Endothelial cell of umbilical vein (primary cell): ENCODE measurements at regions not wholly inside any gene's neighbourhood (a gene's known extent, or its start where the extent isn't known, plus 50 kb on each side); places are given as distances from the start of the nearest gene placed in this dataset.

Experiments used
- BruUV-seq: library from RNA; stranded (reverse); fragments of 400-500 nt; replicated peaks from 2 replicates; lab custom pipeline; 2021; lab: Mats Ljungman, UMichigan
- CTCF ChIA-PET: fragments of 300-600, 350-600 bp; sonication (Branson Sonifier 250); formaldehyde crosslinking; loops from one replicate; lab custom pipeline; 2021; ENCODE audit warnings: antibody characterized with exemption, inconsistent platforms; lab: Charles Lee
- POLR2A ChIA-PET: fragments of 300-600, 350-600 bp; sonication (Branson Sonifier 250); formaldehyde crosslinking; loops from one replicate; lab custom pipeline; 2021; ENCODE audit warnings: antibody characterized with exemption, inconsistent platforms; lab: Charles Lee
- DNase-seq: peaks from one replicate; pipeline ENCODE4 v3.0.0-alpha.2; 2011; ENCODE audit warnings: low read depth, low spot score
- FAIRE-seq: peaks from 2 replicates; lab custom pipeline; 2011; peaks lifted over from hg19 to GRCh38; lab: Jason Lieb, UNC
- H2AFZ ChIP-seq: 2 replicates; pipeline ENCODE4 v1.6.0; 2012; ENCODE audit warnings: low read depth, low read length, control low read depth, inconsistent platforms
- H3K27ac ChIP-seq: 2 replicates; pipeline ENCODE4 v1.5.1; 2011; ENCODE audit warnings: low read depth, mild to moderate bottlenecking, control low read depth, low read length, moderate library complexity; ENCODE audit not compliant: insufficient read depth
- H3K27me3 ChIP-seq, 2 experiments: 2 replicates each; pipeline versions ENCODE4 v1.6.0 to v1.6.1; 2011; ENCODE audit warnings: low read length in 2 of 2, mixed read lengths in 1 of 2; ENCODE audit not compliant: control insufficient read depth in 2 of 2, insufficient read depth in 2 of 2
- H3K36me3 ChIP-seq, 2 experiments: 2 replicates in 1 of 2; 3 replicates in 1 of 2; pipeline ENCODE4 v1.5.1; 2011; ENCODE audit warnings: low read length in 2 of 2, mild to moderate bottlenecking in 1 of 2, moderate library complexity in 1 of 2; ENCODE audit not compliant: control insufficient read depth in 2 of 2, insufficient read depth in 2 of 2; ENCODE audit errors: extremely low read depth in 1 of 2
- H3K4me1 ChIP-seq: 3 replicates; pipeline ENCODE4 v1.5.1; 2011; ENCODE audit warnings: mild to moderate bottlenecking, low read length; ENCODE audit not compliant: control insufficient read depth, insufficient read depth; ENCODE audit errors: extremely low read depth
- H3K4me2 ChIP-seq: 2 replicates; pipeline ENCODE4 v1.6.1; 2011; ENCODE audit warnings: low read length, control low read depth, mixed read lengths; ENCODE audit not compliant: insufficient read depth
- H3K4me3 ChIP-seq, 3 experiments: fragments of 200-600 bp in 1 of 3; sonication (generic), shearing (Covaris generic) in 1 of 3; replicated peaks in 1 of 3; 2 replicates each; pipeline ENCODE4 v1.5.1; 2011 to 2016; ENCODE audit warnings: control low read depth in 3 of 3, low read length in 3 of 3, mild to moderate bottlenecking in 2 of 3, inconsistent platforms in 1 of 3, low read depth in 1 of 3, moderate library complexity in 1 of 3; ENCODE audit not compliant: insufficient read depth in 1 of 3
- H3K79me2 ChIP-seq: 2 replicates; pipeline ENCODE4 v1.6.0; 2012; ENCODE audit warnings: low read length, inconsistent platforms; ENCODE audit not compliant: control insufficient read depth, insufficient read depth
- H3K9ac ChIP-seq: replicated peaks from 2 replicates; pipeline ENCODE3; 2011; ENCODE audit warnings: low read length, control low read depth; ENCODE audit not compliant: insufficient read depth; ENCODE audit errors: extremely low read depth
- H3K9me1 ChIP-seq: replicated peaks from 3 replicates; pipeline ENCODE4 v1.6.0; 2011; ENCODE audit warnings: mild to moderate bottlenecking, low read length; ENCODE audit not compliant: control insufficient read depth, insufficient read depth; ENCODE audit errors: extremely low read depth
- H3K9me3 ChIP-seq: replicated peaks from 2 replicates; pipeline ENCODE4 v1.5.1; 2012; ENCODE audit warnings: low read length, inconsistent platforms; ENCODE audit not compliant: control insufficient read depth, insufficient read depth
- H4K20me1 ChIP-seq: replicated peaks from 2 replicates; pipeline ENCODE3; 2011; ENCODE audit warnings: mild to moderate bottlenecking, low read length; ENCODE audit not compliant: control insufficient read depth, insufficient read depth; ENCODE audit errors: extremely low read depth
- CTCF ChIP-seq, 2 donors: IDR thresholded peaks; 1 replicate in 1 of 2; 2 replicates in 1 of 2; pipeline ENCODE4 v1.5.1; 2011; ENCODE audit warnings: low read length in 2 of 2, mild to moderate bottlenecking in 2 of 2, moderate library complexity in 2 of 2, control low read depth in 1 of 2, inconsistent platforms in 1 of 2, low read depth in 1 of 2; ENCODE audit not compliant: insufficient read depth in 1 of 2; ENCODE audit errors: extremely low read depth in 1 of 2
- EZH2 ChIP-seq: IDR thresholded peaks from 2 replicates; pipeline ENCODE4 v1.6.1; 2012; ENCODE audit warnings: borderline replicate concordance, low read depth, mild to moderate bottlenecking, moderate library complexity, low read length, inconsistent platforms; ENCODE audit not compliant: severe bottlenecking
- FOS ChIP-seq: IDR thresholded peaks from 2 replicates; pipeline ENCODE4 v1.6.1; 2011; ENCODE audit warnings: mild to moderate bottlenecking, low read length, moderate library complexity, borderline replicate concordance; ENCODE audit not compliant: insufficient read depth
- GATA2 ChIP-seq: IDR thresholded peaks from 2 replicates; pipeline ENCODE4 v1.7.0; 2011; ENCODE audit warnings: low read depth, mild to moderate bottlenecking, moderate library complexity, mixed read lengths, low read length; ENCODE audit not compliant: insufficient read length, insufficient read depth
- JUN ChIP-seq: IDR thresholded peaks from 2 replicates; pipeline ENCODE4 v1.6.1; 2011; ENCODE audit warnings: borderline replicate concordance, low read depth; ENCODE audit not compliant: insufficient read length, insufficient read depth
- MAX ChIP-seq: IDR thresholded peaks from 2 replicates; pipeline ENCODE4 v1.6.1; 2011; ENCODE audit not compliant: insufficient read depth, insufficient read length
- MYC ChIP-seq: IDR thresholded peaks from one replicate; pipeline ENCODE4 v1.6.1; 2011; ENCODE audit warnings: mild to moderate bottlenecking, low read depth, low read length
- POLR2A ChIP-seq: IDR thresholded peaks from 2 replicates; pipeline ENCODE4 v1.6.1; 2012; ENCODE audit warnings: low read depth, mild to moderate bottlenecking, control low read depth, low read length
- POLR2AphosphoS5 ChIP-seq: IDR thresholded peaks from 2 replicates; pipeline ENCODE4 v1.6.1; 2012; ENCODE audit warnings: low read depth, mild to moderate bottlenecking, control low read depth, low read length, moderate library complexity; ENCODE audit not compliant: insufficient read depth
- dilution Hi-C: fragments of 300-500 bp; cut with MboI; formaldehyde crosslinking; loops from one replicate; pipeline ENCODE4 v1.15.0; 2019; ENCODE audit warnings: low sequenced_read_pairs; ENCODE audit not compliant: extremely low pct_ligation_motif_present
- intact Hi-C: fragments of 100-400 bp; cut with micrococcal nuclease; formaldehyde crosslinking; loops from one replicate; pipeline ENCODE4 v1.10.0; 2022

DNA sequence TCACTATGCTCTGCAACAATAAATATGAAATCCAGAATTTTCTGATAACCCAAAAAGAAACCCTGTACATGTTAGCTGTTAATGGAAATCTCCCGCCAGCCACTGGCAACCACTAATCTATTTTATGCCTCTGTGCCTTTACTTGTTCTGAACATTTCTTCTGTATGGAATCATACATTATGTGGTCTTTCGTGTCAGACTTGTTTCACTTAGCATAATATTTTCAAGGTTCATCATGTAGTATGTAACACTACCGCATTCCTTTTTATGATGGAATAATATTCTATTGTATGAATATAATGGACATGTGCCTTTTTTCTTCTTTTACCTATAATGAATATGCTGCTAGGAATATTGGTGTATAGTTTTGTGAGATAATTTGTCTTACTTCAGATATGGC, 1123.3 kb downstream of the EFNB2 start:
- Histone ChIP-seq H3K79me2 (no peaks in the 10 kb centered on the region), H3K27ac (no peak overlapping the region), H3K4me2 (no peak overlapping the region), H3K36me3 (no peaks in the 10 kb centered on the region), H2AFZ (no peak overlapping the region), H3K27me3 (no peaks in the 10 kb centered on the region), H3K4me1 (no peaks in the 10 kb centered on the region), H3K4me3 (no peak overlapping the region), H3K9me1 (no peaks in the 10 kb centered on the region), H3K9ac (no peak overlapping the region), H3K9me3 (no peaks in the 10 kb centered on the region), H4K20me1 (no peaks in the 10 kb centered on the region)
- DNase-seq (no peak), FAIRE-seq (no peak)
- POLR2A ChIA-PET: no interaction called here
- TF ChIP-seq CTCF (IDR thresholded peaks at IDR 0.05; ENCODE audit: extremely low read depth in 1 of 2, insufficient read depth in 1 of 2, low read depth in 1 of 2, low read length in 2 of 2): no peak
- no peak for TF ChIP-seq GATA2
- no peak for TF ChIP-seq MAX
- TF ChIP-seq POLR2A: no peak
- TF ChIP-seq POLR2AphosphoS5: no peak
- TF ChIP-seq EZH2: no peak
- no peak for TF ChIP-seq MYC
- no peak for TF ChIP-seq JUN
- TF ChIP-seq FOS: no peak
- dilution Hi-C loops (no loop called here), intact Hi-C loops (loop anchor here (5.0 to 10.0 kb wide), 2 partner anchors 637 to 670 kb away; no protein-coding TSS in a partner anchor)
- CTCF ChIA-PET: no interaction called here
- BruUV-seq: no TSS peak
